GM19463 (cell line): ENCODE measurements at regions not wholly inside any gene's neighbourhood (a gene's known extent, or its start where the extent isn't known, plus 50 kb on each side); places are given as distances from the start of the nearest gene placed in this dataset.

Experiments
- ATAC-seq: cut with Tn5 transposase; IDR thresholded peaks from one replicate; pipeline ENCODE4 v1.9.1; 2021; ENCODE audit warnings: mild to moderate bottlenecking, moderate library complexity; ENCODE audit not compliant: unreplicated experiment

GRCh38 chr2:82665691-82666090 lies 1793.4 kb downstream of the SUCLG1 start:
- no peak for ATAC-seq

- ATAC-seq = no peak
Measured at GRCh38 chr2:82657106-82657505, 1802.0 kb downstream of the SUCLG1 start.

GRCh38 chr2:82656420-82656819 lies 1802.7 kb downstream of the SUCLG1 start:
- no peak for ATAC-seq

GRCh38 chr2:82652117-82652516 lies 1807.0 kb downstream of the SUCLG1 start:
- ATAC-seq = no peak

- ATAC-seq = no peak
Measured at GRCh38 chr2:82650038-82650437, 1809.0 kb downstream of the SUCLG1 start.

GRCh38 chr2:82641598-82642180 lies 1817.4 kb downstream of the SUCLG1 start:
- ATAC-seq = no peak

GRCh38 chr2:82636402-82637020 lies 1822.6 kb downstream of the SUCLG1 start:
- no peak for ATAC-seq

- no peak for ATAC-seq
Measured at GRCh38 chr2:82599021-82599420, 1860.1 kb downstream of the SUCLG1 start.

- ATAC-seq = no peak
Measured at GRCh38 chr2:82596581-82596980, 1862.5 kb downstream of the SUCLG1 start.

- no peak for ATAC-seq
Measured at GRCh38 chr2:82591718-82592117, 1867.4 kb downstream of the SUCLG1 start.

GRCh38 chr2:82576656-82577055 lies 1882.4 kb downstream of the SUCLG1 start:
- ATAC-seq = no peak

- no peak for ATAC-seq
Measured at GRCh38 chr2:82539280-82539621, 1919.8 kb downstream of the SUCLG1 start.

- no peak for ATAC-seq
Measured at GRCh38 chr2:82538590-82539279, 1920.3 kb downstream of the SUCLG1 start.

- ATAC-seq = no peak
Measured at GRCh38 chr2:82528288-82528687, 1930.8 kb downstream of the SUCLG1 start.

GRCh38 chr2:82527124-82527523 lies 1932.0 kb downstream of the SUCLG1 start:
- no peak for ATAC-seq

GRCh38 chr2:82526277-82526676 lies 1932.8 kb downstream of the SUCLG1 start:
- no peak for ATAC-seq

GRCh38 chr2:82525744-82526143 lies 1933.3 kb downstream of the SUCLG1 start:
- no peak for ATAC-seq

GRCh38 chr2:82524826-82525225 lies 1934.3 kb downstream of the SUCLG1 start:
- ATAC-seq = no peak

- ATAC-seq = no peak
Measured at GRCh38 chr2:82511894-82512293, 1947.2 kb downstream of the SUCLG1 start.

- ATAC-seq = no peak
Measured at GRCh38 chr2:82508702-82509101, 1950.4 kb downstream of the SUCLG1 start.

GRCh38 chr2:82507657-82508056 lies 1951.4 kb downstream of the SUCLG1 start:
- no peak for ATAC-seq

GRCh38 chr2:82501217-82501616 lies 1957.9 kb downstream of the SUCLG1 start:
- ATAC-seq = no peak
